GM06990 (cell line): ENCODE measurements at regions not wholly inside any gene's neighbourhood (a gene's known extent, or its start where the extent isn't known, plus 50 kb on each side); places are given as distances from the start of the nearest gene placed in this dataset.

Source experiments
- DNase-seq: peaks from one replicate; pipeline ENCODE4 v3.0.0-alpha.2; 2011; ENCODE audit not compliant: insufficient read length; ENCODE audit errors: extremely low read depth
- H3K27me3 ChIP-seq: replicated peaks from 2 replicates; pipeline ENCODE4 v1.6.0; 2011; ENCODE audit warnings: low read length; ENCODE audit not compliant: control insufficient read depth, insufficient read depth
- H3K36me3 ChIP-seq: 2 replicates; pipeline ENCODE4 v1.5.1; 2011; ENCODE audit warnings: low read length; ENCODE audit not compliant: control insufficient read depth, insufficient read depth
- H3K4me3 ChIP-seq: replicated peaks from 2 replicates; pipeline ENCODE4 v1.5.1; 2011; ENCODE audit warnings: low read depth, mild to moderate bottlenecking, control low read depth, low read length
- CTCF ChIP-seq: IDR thresholded peaks from 2 replicates; pipeline ENCODE4 v1.5.1; 2011; ENCODE audit warnings: low read length, control low read depth, mild to moderate bottlenecking, inconsistent platforms; ENCODE audit not compliant: insufficient read depth, poor library complexity, severe bottlenecking

DNA sequence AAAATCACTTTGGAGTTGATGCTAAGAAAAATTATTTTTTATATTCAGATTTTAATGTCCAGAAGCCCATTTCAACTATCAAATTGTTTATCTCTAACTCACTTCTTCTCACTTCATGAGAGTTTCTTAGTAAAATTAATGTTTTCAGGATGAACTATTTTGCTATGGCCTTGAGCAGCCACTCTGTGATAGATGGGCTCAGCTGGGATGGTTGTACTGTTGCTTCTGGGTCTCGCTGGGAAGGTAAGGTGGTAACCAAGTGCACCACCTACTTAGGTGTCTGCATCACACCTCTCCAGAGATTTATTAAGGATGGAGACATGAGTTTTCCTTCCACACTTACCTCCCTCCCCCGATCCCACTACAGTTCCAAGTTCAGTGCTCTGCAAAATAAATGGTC is 110.3 kb upstream of the ATP2B2 start:
- no peak for TF ChIP-seq CTCF
- peaks cover 3% of the 10 kb centered on the region for H3K27me3 ChIP-seq
- no peak overlapping the region for H3K4me3 ChIP-seq
- H3K36me3 ChIP-seq, result no peaks in the 10 kb centered on the region
- no peak for DNase-seq

DNA sequence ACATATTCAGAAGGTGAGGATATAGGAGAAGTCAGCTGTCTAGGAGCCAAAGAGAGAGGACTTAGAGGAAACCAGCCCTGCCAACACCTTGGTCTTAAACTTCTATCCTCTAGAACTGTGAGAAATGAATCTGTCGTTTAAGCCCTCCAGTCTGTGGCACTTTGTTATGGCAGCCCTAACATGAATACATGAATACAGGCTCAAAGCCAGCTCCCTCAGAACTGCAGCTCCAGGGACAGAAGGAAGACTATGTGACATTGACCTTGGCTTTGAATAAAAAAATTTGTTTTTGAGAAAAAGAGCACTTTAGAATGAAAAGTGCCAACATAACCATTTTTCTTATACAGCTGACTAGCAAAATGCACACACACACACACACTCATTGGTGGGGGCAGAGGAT is 110.9 kb upstream of the ATP2B2 start:
- peaks cover 3% of the 10 kb centered on the region for H3K27me3 ChIP-seq
- no peak for TF ChIP-seq CTCF
- H3K4me3 ChIP-seq, result no peak overlapping the region
- no peaks in the 10 kb centered on the region for H3K36me3 ChIP-seq
- no peak for DNase-seq

DNA sequence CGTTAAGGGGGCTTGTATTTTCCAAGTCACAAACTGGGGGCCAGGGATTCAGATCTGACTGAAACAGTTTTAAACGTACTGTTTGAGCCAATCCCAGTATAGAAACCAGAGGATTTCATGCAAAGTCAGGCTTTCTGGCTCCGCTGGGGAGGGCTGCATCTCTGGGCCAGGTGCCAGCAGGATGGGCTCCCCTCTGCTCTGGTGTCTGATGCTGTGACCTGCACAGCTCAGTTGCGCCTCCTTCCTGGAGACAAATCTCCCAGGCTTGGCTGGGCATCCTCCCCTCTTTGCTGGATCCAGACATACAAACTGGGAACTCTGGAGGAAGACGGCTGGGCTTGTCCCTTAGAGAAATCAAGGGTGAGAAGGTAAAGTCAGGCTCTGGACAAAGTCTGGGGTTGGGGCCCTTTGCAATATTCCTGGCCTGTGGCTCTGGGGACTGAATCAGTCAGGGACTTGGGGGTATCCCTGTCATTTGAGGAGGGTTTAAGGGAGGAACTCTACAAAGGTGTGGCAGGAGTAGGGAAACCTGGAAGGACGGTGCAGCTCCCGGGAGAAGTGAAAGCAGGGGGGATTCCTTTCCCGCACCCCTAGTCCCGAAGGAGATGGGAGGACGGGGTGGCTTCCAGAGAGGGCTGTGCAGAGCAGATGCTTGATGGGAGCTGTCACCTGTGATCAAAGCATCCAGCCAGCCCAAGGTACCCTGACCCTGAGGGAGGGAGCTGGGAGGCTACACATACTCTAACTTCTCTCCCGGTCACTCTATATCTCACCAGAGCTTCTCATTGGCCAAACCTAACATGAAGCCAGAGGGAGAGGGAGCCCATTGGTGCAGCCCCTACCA is 114.8 kb upstream of the ATP2B2 start:
- Histone ChIP-seq H3K4me3 (no peak overlapping the region), H3K36me3 (no peaks in the 10 kb centered on the region), H3K27me3 (peaks cover 3% of the 10 kb centered on the region; the same call in 1 of the 2 replicates)
- DNase-seq, result no peak
- no peak for TF ChIP-seq CTCF

DNA sequence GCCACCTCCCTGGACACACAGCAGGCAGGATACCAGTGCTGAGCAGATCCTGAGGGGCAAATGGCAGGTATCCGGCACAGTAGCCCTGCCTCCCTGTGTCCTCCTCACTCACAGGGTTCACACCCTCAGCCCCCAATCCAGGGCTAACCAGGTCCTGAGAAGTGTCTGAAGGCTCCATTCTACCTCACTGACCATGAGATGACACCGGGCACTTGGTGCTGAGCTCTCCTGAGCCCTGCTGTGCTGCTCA is 115.4 kb upstream of the ATP2B2 start:
- peaks cover 3% of the 10 kb centered on the region; the same call in 1 of the 2 replicates for H3K27me3 ChIP-seq
- TF ChIP-seq CTCF, result no peak

GRCh38 chr3:10623578-10624275 is 118.3 kb upstream of the ATP2B2 start:
- Histone ChIP-seq H3K4me3 (no peak overlapping the region), H3K36me3 (no peaks in the 10 kb centered on the region), H3K27me3 (peaks cover 2% of the 10 kb centered on the region)
- no peak for DNase-seq
- TF ChIP-seq CTCF, result no peak

More for the DNA sequence above, 115.4 kb upstream of the ATP2B2 start:
- DNase-seq, result no peak
- no peak overlapping the region for H3K4me3 ChIP-seq
- no peaks in the 10 kb centered on the region for H3K36me3 ChIP-seq
